ENCODE measurements at regions not wholly inside any gene's neighbourhood (a gene's known extent, or its start where the extent isn't known, plus 50 kb on each side); places are given as distances from the start of the nearest gene placed in this dataset.

GRCh38 chr2:242019344-242019743 is 149.8 kb downstream of the RTP5 start:
- TF ChIP-seq EZH2phosphoT487 (IDR thresholded peaks at IDR 0.05; ENCODE audit: borderline replicate concordance, low read depth, low read length), result no peak
- TF ChIP-seq, protein P1, sequence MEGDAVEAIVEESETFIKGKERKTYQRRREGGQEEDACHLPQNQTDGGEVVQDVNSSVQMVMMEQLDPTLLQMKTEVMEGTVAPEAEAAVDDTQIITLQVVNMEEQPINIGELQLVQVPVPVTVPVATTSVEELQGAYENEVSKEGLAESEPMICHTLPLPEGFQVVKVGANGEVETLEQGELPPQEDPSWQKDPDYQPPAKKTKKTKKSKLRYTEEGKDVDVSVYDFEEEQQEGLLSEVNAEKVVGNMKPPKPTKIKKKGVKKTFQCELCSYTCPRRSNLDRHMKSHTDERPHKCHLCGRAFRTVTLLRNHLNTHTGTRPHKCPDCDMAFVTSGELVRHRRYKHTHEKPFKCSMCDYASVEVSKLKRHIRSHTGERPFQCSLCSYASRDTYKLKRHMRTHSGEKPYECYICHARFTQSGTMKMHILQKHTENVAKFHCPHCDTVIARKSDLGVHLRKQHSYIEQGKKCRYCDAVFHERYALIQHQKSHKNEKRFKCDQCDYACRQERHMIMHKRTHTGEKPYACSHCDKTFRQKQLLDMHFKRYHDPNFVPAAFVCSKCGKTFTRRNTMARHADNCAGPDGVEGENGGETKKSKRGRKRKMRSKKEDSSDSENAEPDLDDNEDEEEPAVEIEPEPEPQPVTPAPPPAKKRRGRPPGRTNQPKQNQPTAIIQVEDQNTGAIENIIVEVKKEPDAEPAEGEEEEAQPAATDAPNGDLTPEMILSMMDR (conservative IDR thresholded peaks at IDR 0.05; ENCODE audit: low read length), result no peak
- Histone ChIP-seq H3K36me3 (ENCODE audit: insufficient read depth, low read length) (no peaks in the 10 kb centered on the region), H3K4me1 (ENCODE audit: insufficient read depth, low read length, poor library complexity, severe bottlenecking) (no peaks in the 10 kb centered on the region), H3K4me2 (ENCODE audit: low read length) (no peak overlapping the region), H3K9me3 (ENCODE audit: low read length) (no peaks in the 10 kb centered on the region), H3K27ac (ENCODE audit: low read depth, low read length, poor library complexity, severe bottlenecking) (no peak overlapping the region), H3K9me2 (ENCODE audit: insufficient read depth, low read length) (no peaks in the 10 kb centered on the region), H3K79me2 (ENCODE audit: insufficient read depth, low read depth, low read length) (no peaks in the 10 kb centered on the region), H4K20me1 (ENCODE audit: insufficient read depth, low read length) (no peaks in the 10 kb centered on the region), H3K4me3 (ENCODE audit: low read depth, low read length, poor library complexity, severe bottlenecking) (no peak overlapping the region), H2AFZ (ENCODE audit: low read length) (no peak overlapping the region)
- ChIA-PET POLR2A (interaction anchor here (0.6 kb wide), 1 partner anchor 19 kb away, joined by 5 read pairs; no protein-coding TSS in a partner anchor), CTCF (ENCODE audit: unreplicated experiment) (interaction anchor here (0.6 kb wide), 1 partner anchor 740 kb away, joined by 3 read pairs; no protein-coding TSS in a partner anchor)
- no peak for DNase-seq (ENCODE audit: low spot score)
- no TSS peak for BruUV-seq (replicated peaks)
- intact Hi-C loops (cut with micrococcal nuclease; ENCODE audit: unreplicated experiment), result no loop called here

DNA sequence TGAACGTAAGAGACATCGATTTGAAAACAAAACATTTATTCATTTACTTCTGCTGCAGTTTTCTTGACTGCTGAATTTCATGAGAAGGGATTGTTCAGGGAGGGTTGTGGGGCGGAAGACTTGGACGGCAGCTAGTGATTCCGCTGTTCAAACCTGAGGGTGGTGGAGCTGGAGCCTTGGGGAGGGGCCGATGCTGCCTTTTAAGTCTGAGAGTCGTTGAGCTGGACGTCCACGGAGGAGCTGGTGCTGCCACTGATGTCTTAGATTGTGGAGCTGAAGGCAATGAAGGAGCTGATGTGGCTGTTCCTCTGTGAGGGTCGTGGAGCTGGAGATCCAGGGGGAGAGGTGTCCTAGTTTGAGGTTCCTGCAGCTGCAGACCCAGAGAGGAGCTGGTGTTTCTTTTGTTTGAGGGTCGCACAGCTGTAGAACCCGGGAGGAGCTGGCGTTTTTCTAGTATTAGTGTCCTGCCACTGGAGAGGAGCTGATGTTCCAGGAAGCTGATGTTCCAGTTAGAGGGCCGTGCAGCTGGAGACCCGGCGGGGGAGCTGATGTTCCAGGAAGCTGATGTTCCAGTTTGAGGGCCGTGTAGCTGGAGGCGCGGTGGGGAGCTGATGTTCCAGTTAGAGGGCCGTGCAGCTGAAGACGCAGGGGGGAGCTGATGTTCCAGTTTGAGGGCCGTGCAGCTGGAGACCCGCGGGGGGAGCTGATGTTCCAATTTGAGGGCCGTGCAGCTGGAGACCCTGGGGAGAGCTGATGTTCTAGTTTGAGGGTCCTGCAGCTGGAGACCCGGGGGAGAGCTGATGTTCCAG is 150.9 kb downstream of the RTP5 start:
- TF ChIP-seq, protein P1 (conservative IDR thresholded peaks at IDR 0.05; ENCODE audit: low read length), result peak; percentile 59
- TF ChIP-seq EZH2phosphoT487 (IDR thresholded peaks at IDR 0.05; ENCODE audit: borderline replicate concordance, low read depth, low read length), result no peak
- ChIA-PET CTCF (ENCODE audit: unreplicated experiment) (interaction anchor here (0.6 to 0.7 kb wide), 2 partner anchors 12 to 741 kb away, joined by 3 read pairs; no protein-coding TSS in a partner anchor), POLR2A (interaction anchor here (1.2 kb wide), 1 partner anchor 11 kb away, joined by 3 read pairs; no protein-coding TSS in a partner anchor)
- Histone ChIP-seq H3K4me1 (ENCODE audit: insufficient read depth, low read length, poor library complexity, severe bottlenecking) (no peaks in the 10 kb centered on the region), H3K79me2 (ENCODE audit: insufficient read depth, low read depth, low read length) (no peaks in the 10 kb centered on the region), H3K9me3 (ENCODE audit: low read length) (no peaks in the 10 kb centered on the region), H3K27ac (ENCODE audit: low read depth, low read length, poor library complexity, severe bottlenecking) (no peak overlapping the region), H3K4me2 (ENCODE audit: low read length) (no peak overlapping the region), H3K36me3 (ENCODE audit: insufficient read depth, low read length) (no peaks in the 10 kb centered on the region), H3K9me2 (ENCODE audit: insufficient read depth, low read length) (no peaks in the 10 kb centered on the region), H2AFZ (ENCODE audit: low read length) (no peak overlapping the region), H3K4me3 (ENCODE audit: low read depth, low read length, poor library complexity, severe bottlenecking) (no peak overlapping the region), H4K20me1 (ENCODE audit: insufficient read depth, low read length) (no peaks in the 10 kb centered on the region)
- intact Hi-C loops (cut with micrococcal nuclease; ENCODE audit: unreplicated experiment), result no loop called here
- peak; percentile 29 for DNase-seq (ENCODE audit: low spot score)
- BruUV-seq (replicated peaks), result no TSS peak
